CD4-positive, CD25-positive, alpha-beta regulatory T cell (primary cell): ENCODE measurements at regions not wholly inside any gene's neighbourhood (a gene's known extent, or its start where the extent isn't known, plus 50 kb on each side); places are given as distances from the start of the nearest gene placed in this dataset.

Experiments used
- ATAC-seq, 2 donors: fragments of 150-1000 bp; cut with Tn5 transposase; one replicate each; pipeline ENCODE4 v1.10.0; 2021; ENCODE audit warnings: low read depth in 2 of 2, moderate number of reproducible peaks in 2 of 2, moderate library complexity in 1 of 2
- DNase-seq, 3 donors: peaks; one replicate each; pipeline versions ENCODE4 v3.0.0 to v3.0.0-alpha.2; 2012 to 2022; ENCODE audit warnings: mixed read lengths in 1 of 3
- H3K27ac ChIP-seq: one replicate; pipeline ENCODE4 v1.7.0; 2013; ENCODE audit warnings: mild to moderate bottlenecking, low read length; ENCODE audit not compliant: insufficient read depth, poor library complexity, severe bottlenecking
- H3K27me3 ChIP-seq: one replicate; pipeline ENCODE4 v1.7.0; 2013; ENCODE audit warnings: low read length; ENCODE audit not compliant: control insufficient read depth, insufficient read depth
- H3K36me3 ChIP-seq: one replicate; pipeline ENCODE4 v1.7.0; 2013; ENCODE audit warnings: mild to moderate bottlenecking, low read length, moderate library complexity; ENCODE audit not compliant: control insufficient read depth, insufficient read depth
- H3K4me1 ChIP-seq: 2 replicates; pipeline ENCODE4 v1.7.0; 2013; ENCODE audit warnings: mild to moderate bottlenecking, low read length; ENCODE audit not compliant: insufficient read depth, control insufficient read depth, poor library complexity, severe bottlenecking
- H3K4me3 ChIP-seq: one replicate; pipeline ENCODE4 v1.7.0; 2013; ENCODE audit warnings: low read depth, mild to moderate bottlenecking, low read length, moderate library complexity
- H3K9me3 ChIP-seq, 2 experiments: 1 replicate in 1 of 2; 2 replicates in 1 of 2; pipeline ENCODE4 v1.7.0; 2013; ENCODE audit warnings: low read length in 2 of 2, mild to moderate bottlenecking in 1 of 2, moderate library complexity in 1 of 2; ENCODE audit not compliant: control insufficient read depth in 2 of 2
- H3K27ac Mint-ChIP-seq, 3 donors: one replicate each; pipeline ENCODE4 v1.8.0; 2020 to 2022; ENCODE audit warnings: mild to moderate bottlenecking in 3 of 3, mixed read lengths in 3 of 3, moderate library complexity in 2 of 3
- H3K27me3 Mint-ChIP-seq: one replicate; pipeline ENCODE4 v1.8.0; 2022; ENCODE audit warnings: mild to moderate bottlenecking, mixed read lengths
- H3K36me3 Mint-ChIP-seq: one replicate; pipeline ENCODE4 v1.8.0; 2020; ENCODE audit warnings: mixed read lengths
- H3K4me1 Mint-ChIP-seq, 4 donors: one replicate each; pipeline ENCODE4 v1.8.0; 2020 to 2022; ENCODE audit warnings: mixed read lengths in 4 of 4, mild to moderate bottlenecking in 1 of 4
- H3K4me3 Mint-ChIP-seq, 4 donors: one replicate each; pipeline ENCODE4 v1.8.0; 2020 to 2022; ENCODE audit warnings: mild to moderate bottlenecking in 4 of 4, mixed read lengths in 4 of 4, moderate library complexity in 3 of 4
- H3K9me3 Mint-ChIP-seq, 7 donors: one replicate each; pipeline ENCODE4 v1.8.0; 2020 to 2022; ENCODE audit warnings: mixed read lengths in 7 of 7, mild to moderate bottlenecking in 3 of 7, moderate library complexity in 2 of 7

DNA sequence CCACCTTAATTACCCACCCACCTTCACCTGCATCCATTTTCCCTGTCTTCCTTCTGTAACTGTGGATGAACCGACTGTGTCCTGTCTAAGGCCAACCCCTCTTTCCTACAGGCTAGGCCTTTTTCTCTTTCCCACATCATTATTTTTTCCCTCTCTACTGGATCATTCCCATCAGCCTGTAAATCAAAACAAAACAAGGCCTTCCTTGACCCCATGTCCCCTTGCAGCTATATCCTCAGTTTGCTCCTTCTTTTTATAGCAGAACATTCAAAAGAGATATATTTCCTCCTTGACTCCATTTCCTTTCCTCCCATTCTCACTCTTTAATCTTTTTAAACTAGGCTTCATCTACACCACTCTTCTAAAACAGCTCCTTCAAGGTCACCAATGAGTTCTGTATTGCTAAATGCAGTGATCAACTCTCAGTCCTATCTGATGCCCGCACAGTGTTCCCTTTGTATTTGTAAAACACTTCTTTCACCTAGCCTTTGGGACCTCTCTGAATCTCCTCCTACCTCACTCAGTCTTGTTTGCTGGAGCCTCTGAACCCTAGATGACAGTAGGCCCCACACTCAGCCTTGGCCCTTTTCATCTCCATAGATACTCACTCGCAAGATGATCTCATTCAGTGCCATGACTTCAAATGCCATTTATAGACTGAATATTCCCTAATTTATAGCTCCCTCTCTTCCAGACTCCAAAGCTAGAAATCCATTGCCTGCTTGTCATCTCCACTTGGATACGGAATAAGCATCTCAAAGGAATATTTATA is 55.7 kb downstream of the CXCR4 start:
- no peak overlapping the region for H3K4me3 Mint-ChIP-seq
- H3K4me1 Mint-ChIP-seq: peaks cover 20 to 61% (median 33%) of the 10 kb centered on the region in 4 donors
- ATAC-seq (no peak), DNase-seq (no peak)
- no peak overlapping the region for H3K4me3 ChIP-seq
- H3K9me3 Mint-ChIP-seq: peaks cover 0 to 2% (median 0%) of the 10 kb centered on the region in 7 donors
- peaks cover 31% of the 10 kb centered on the region for H3K4me1 ChIP-seq
- H3K27ac ChIP-seq: no peak overlapping the region
- H3K36me3 ChIP-seq: no peaks in the 10 kb centered on the region
- H3K36me3 Mint-ChIP-seq: peaks cover 13% of the 10 kb centered on the region
- H3K27ac Mint-ChIP-seq: peak overlapping the region in 1 of 3 donors; percentile 69
- H3K27me3 ChIP-seq: no peaks in the 10 kb centered on the region
- no peaks in the 10 kb centered on the region for H3K27me3 Mint-ChIP-seq
- H3K9me3 ChIP-seq: no peaks in the 10 kb centered on the region

DNA sequence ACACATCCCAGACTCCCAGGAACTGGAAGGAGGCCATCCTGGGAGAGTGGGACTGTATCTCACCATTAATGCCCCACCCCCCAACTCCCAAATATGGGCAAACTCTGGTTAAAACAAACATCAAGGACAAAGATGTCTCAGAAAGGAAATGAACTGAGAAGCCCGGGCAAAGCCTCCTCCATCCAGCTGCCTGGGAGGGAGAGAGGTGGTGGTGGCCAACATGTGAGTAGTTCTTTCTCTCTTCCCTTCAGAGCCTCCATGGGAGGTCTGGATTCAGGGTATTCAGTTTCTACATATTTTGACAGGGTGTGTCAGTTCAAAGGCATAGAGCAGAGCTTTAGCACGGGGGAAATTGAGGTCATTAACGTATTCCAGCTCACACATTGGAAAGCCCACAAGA is 57.5 kb downstream of the CXCR4 start:
- peaks cover 33 to 71% (median 41%) of the 10 kb centered on the region in 4 donors for H3K4me1 Mint-ChIP-seq
- no peaks in the 10 kb centered on the region for H3K27me3 ChIP-seq
- no peaks in the 10 kb centered on the region for H3K36me3 ChIP-seq
- H3K4me1 ChIP-seq: peaks cover 44% of the 10 kb centered on the region
- H3K4me3 ChIP-seq: no peak overlapping the region
- H3K4me3 Mint-ChIP-seq: no peak overlapping the region
- H3K36me3 Mint-ChIP-seq: peaks cover 13% of the 10 kb centered on the region
- H3K27ac ChIP-seq: no peak overlapping the region
- H3K27ac Mint-ChIP-seq: peak overlapping the region; percentile 4 to 52 (median 6)
- H3K9me3 Mint-ChIP-seq: peaks cover 0 to 2% (median 0%) of the 10 kb centered on the region in 7 donors
- ATAC-seq (no peak), DNase-seq (no peak)
- no peaks in the 10 kb centered on the region for H3K27me3 Mint-ChIP-seq
- H3K9me3 ChIP-seq: no peaks in the 10 kb centered on the region

DNA sequence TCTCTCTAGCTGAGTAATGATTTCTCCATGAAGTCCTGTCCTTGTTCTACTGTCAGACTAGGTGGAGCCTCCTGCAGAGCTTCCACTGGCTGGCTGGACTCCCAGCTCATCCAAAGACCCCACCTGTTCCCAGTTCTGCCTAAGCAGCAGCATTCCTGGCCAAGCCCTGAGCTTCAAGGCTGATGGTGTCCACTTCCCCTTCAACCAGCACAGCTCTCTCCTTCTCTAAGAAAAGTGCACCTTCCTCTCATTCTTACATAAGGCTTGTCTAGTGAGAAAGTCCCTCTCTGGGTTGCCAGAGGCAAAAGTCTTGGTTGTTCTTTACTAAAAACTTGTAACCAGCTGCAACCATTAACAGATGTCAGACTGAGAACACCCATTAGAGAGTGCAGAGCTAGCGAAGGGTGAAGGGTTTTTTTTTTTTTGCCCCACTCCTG is 58.9 kb downstream of the CXCR4 start:
- peaks cover 0 to 2% (median 0%) of the 10 kb centered on the region in 7 donors for H3K9me3 Mint-ChIP-seq
- H3K27ac ChIP-seq: no peak overlapping the region
- no peaks in the 10 kb centered on the region for H3K27me3 ChIP-seq
- no peaks in the 10 kb centered on the region for H3K9me3 ChIP-seq
- H3K4me1 Mint-ChIP-seq: peaks cover 35 to 72% (median 45%) of the 10 kb centered on the region in 4 donors
- H3K4me3 ChIP-seq: no peak overlapping the region
- ATAC-seq (no peak), DNase-seq (no peak)
- no peaks in the 10 kb centered on the region for H3K36me3 ChIP-seq
- H3K36me3 Mint-ChIP-seq: peaks cover 13% of the 10 kb centered on the region
- no peaks in the 10 kb centered on the region for H3K27me3 Mint-ChIP-seq
- peaks cover 48% of the 10 kb centered on the region for H3K4me1 ChIP-seq
- H3K4me3 Mint-ChIP-seq: peak overlapping the region in 1 of 4 donors; percentile 33
- H3K27ac Mint-ChIP-seq: peak overlapping the region; percentile 68 to 92 (median 78)

DNA sequence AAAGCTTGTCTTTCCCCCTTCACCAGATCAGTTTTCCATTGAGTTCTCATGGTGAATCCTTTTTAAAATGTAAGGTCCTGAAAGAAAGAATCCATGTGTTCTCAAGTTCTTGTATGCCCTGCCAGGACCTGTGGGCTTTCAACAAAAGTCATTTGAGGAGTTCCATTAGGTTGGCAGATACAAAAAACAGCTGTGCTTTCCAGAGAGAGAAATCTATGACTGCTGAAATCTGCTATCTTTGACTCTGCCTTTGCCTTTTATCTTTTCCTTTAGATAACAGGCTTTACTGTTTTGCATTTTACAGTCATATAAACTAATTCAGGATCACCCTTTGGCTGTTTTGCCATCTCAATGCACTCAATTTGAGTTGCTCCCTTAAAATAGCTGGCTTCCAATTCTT is 59.7 kb downstream of the CXCR4 start:
- Histone ChIP-seq H3K4me3 (peak overlapping the region; percentile 16), H3K27ac (no peak overlapping the region), H3K36me3 (no peaks in the 10 kb centered on the region), H3K4me1 (peaks cover 53% of the 10 kb centered on the region), H3K27me3 (no peaks in the 10 kb centered on the region), H3K9me3 (no peaks in the 10 kb centered on the region)
- Mint-ChIP-seq H3K36me3 (peaks cover 10% of the 10 kb centered on the region), H3K27me3 (no peaks in the 10 kb centered on the region), H3K4me1 (peaks cover 37 to 71% (median 46%) of the 10 kb centered on the region in 4 donors), H3K9me3 (peaks cover 0 to 2% (median 0%) of the 10 kb centered on the region in 7 donors), H3K27ac (peak overlapping the region; percentile 38 to 99 (median 92)), H3K4me3 (peak overlapping the region in 3 of 4 donors; percentile 15 to 64 (median 27))
- ATAC-seq (no peak), DNase-seq (peak in 1 of 3 donors; percentile 42)

DNA sequence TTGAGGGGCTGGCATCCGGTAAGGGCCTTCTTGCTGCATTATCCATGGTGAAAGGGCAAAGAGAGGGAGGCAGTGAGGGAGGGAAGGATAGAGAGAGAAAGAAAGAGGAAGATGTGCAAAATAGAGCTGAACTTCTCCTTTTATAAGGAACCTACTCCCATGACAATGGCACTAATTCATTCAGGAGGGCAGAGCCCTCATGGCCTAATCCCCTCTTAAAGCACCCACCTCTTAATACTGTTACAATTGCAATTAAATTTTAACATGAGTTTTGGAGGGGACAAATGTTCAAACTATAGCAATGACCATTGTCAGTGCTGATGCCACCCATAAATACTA is 60.2 kb downstream of the CXCR4 start:
- peaks cover 58% of the 10 kb centered on the region for H3K4me1 ChIP-seq
- no peak for DNase-seq
- no peaks in the 10 kb centered on the region for H3K27me3 ChIP-seq
- Mint-ChIP-seq H3K4me3 (peak overlapping the region in 2 of 4 donors; percentile 64 to 75), H3K27me3 (no peaks in the 10 kb centered on the region), H3K36me3 (peaks cover 10% of the 10 kb centered on the region), H3K9me3 (peaks cover 0 to 2% (median 0%) of the 10 kb centered on the region in 7 donors), H3K27ac (peak overlapping the region; percentile 92 to 99 (median 92)), H3K4me1 (peaks cover 39 to 74% (median 49%) of the 10 kb centered on the region in 4 donors)
- no peaks in the 10 kb centered on the region for H3K9me3 ChIP-seq
- peak overlapping the region; percentile 71 for H3K27ac ChIP-seq
- peak overlapping the region; percentile 73 for H3K4me3 ChIP-seq
- no peaks in the 10 kb centered on the region for H3K36me3 ChIP-seq
- no peak for ATAC-seq

DNA sequence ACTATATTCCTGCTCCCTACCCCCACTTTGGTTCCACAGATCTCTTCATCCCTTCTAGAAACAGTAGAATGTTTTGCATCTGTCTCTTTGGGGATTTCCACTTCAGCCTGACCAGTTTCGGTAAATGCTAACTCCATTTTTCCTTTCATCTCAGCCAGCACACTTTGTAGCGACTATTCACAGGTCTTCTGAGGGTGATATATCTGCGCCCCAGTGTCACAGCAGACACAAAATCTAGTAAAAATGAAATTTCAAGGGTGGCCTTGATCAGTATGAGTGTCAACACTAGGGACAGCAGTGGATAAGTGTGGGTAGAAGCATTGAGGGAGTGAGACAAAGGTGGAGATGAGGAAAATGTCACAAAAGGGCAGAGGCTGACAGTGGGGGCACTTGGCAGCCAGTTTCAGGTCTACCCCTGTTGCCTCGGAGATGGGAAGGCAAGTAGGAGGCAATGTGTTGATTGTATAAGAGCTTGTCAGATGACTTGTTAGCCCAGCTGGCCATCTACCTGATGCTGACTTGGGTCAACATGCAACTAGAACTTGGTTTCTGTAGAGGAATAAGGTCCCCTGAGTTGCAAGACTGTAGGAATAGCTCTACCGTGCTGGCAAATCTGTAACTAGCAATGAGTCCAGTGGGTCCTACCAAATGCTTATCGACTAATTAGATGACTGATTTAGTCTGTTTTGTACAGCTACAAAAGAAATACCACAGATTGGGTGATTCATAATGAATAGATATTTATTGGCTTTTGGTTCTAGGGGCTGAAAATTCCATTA is 60.7 kb downstream of the CXCR4 start:
- Histone ChIP-seq H3K36me3 (no peaks in the 10 kb centered on the region), H3K4me3 (peak overlapping the region; percentile 73), H3K9me3 (no peaks in the 10 kb centered on the region), H3K4me1 (peaks cover 63% of the 10 kb centered on the region), H3K27ac (peak overlapping the region; percentile 71), H3K27me3 (no peaks in the 10 kb centered on the region)
- Mint-ChIP-seq H3K4me1 (peaks cover 41 to 76% (median 53%) of the 10 kb centered on the region in 4 donors), H3K9me3 (no peaks in the 10 kb centered on the region), H3K4me3 (peak overlapping the region; percentile 2 to 75 (median 66)), H3K27me3 (no peaks in the 10 kb centered on the region), H3K27ac (peak overlapping the region; percentile 92 to 99 (median 92)), H3K36me3 (peaks cover 6% of the 10 kb centered on the region)
- peak; percentile 6 to 75 (median 36) for DNase-seq
- peak; percentile 37 to 47 for ATAC-seq

DNA sequence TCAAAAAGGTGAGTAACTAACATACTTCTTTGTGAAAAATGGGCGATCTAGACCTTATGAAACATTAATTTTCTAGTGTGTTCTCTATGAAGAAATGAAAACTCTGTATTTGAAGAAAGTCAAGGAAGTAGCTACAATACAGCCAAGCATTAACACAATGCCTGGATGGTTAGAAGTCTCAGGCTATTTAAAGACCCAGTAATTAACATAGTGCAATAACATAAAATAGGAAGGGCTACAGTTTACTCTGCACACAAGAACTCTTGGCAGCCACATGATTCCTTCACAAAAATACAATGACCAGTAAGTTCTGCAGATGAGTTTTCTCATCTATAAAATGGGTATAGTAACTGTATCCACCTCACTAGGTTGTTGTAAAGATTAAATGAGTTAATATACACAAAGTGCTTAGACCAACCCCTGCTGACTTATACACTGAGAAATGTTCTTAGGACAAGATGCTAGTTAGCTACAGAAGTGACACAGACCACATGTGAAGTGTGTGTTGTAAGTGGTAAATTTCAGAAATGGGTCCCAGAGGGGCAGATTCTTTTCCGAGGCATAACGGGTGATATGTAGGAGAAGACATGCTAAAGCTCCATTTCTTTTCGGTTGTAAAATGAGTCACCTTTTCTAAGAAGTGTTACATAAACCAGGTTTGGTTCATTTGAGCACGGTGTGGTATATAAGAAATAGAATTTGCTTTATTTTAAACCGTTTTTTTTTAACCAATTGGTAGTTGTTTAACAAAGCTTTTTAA is 61.8 kb downstream of the CXCR4 start:
- peak overlapping the region; percentile 73 for H3K4me3 ChIP-seq
- Mint-ChIP-seq H3K9me3 (no peaks in the 10 kb centered on the region), H3K4me1 (peaks cover 47 to 81% (median 61%) of the 10 kb centered on the region in 4 donors), H3K27me3 (no peaks in the 10 kb centered on the region), H3K27ac (peak overlapping the region; percentile 92 to 99 (median 92)), H3K4me3 (peak overlapping the region; percentile 16 to 79 (median 70)), H3K36me3 (no peaks in the 10 kb centered on the region)
- ATAC-seq (peak; percentile 64 to 69), DNase-seq (peak in 1 of 3 donors; percentile 88)
- H3K4me1 ChIP-seq: peaks cover 74% of the 10 kb centered on the region
- H3K9me3 ChIP-seq: no peaks in the 10 kb centered on the region
- peak overlapping the region; percentile 71 for H3K27ac ChIP-seq
- H3K36me3 ChIP-seq: no peaks in the 10 kb centered on the region
- H3K27me3 ChIP-seq: no peaks in the 10 kb centered on the region
